ENCODE measurements at regions not wholly inside any gene's neighbourhood (a gene's known extent, or its start where the extent isn't known, plus 50 kb on each side); places are given as distances from the start of the nearest gene placed in this dataset.
A peak's percentile ranks its signal among the peaks of the same experiment; 100 is the strongest.

DNA sequence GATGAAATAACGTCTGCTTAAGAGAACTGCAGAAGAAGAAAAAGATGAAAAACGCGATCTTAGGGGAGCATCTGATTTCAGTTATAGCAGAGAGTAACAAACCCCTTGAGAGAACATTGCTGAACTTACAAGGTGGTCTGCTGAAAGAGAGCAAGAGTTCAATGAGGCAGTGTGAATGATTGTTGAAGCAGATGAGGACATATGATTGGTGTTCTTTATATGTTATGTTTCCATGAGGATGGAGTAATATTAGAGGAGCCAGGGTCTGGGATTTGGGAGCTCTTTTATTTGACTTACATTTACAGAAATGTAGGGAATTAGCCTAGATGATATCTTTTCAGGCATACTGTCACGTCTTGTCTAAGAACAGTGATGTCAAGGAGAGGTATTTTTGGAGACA lies 1302.0 kb downstream of the KCNT2 start:
- ATAC-seq (no peak), DNase-seq (no peak)
- no peaks in the 10 kb centered on the region for H3K4me1 Mint-ChIP-seq
- H3K27ac Mint-ChIP-seq = no peak overlapping the region
- H3K27me3 Mint-ChIP-seq = no peaks in the 10 kb centered on the region
- H3K9me3 Mint-ChIP-seq = peaks cover 5 to 13% of the 10 kb centered on the region in 2 donors
- no peak overlapping the region for H3K4me3 Mint-ChIP-seq

- H3K27me3 Mint-ChIP-seq = no peaks in the 10 kb centered on the region
- H3K9me3 Mint-ChIP-seq = no peaks in the 10 kb centered on the region
- ATAC-seq (no peak), DNase-seq (no peak)
- no peaks in the 10 kb centered on the region for H3K4me1 Mint-ChIP-seq
- H3K27ac Mint-ChIP-seq = no peak overlapping the region
- no peak overlapping the region for H3K4me3 Mint-ChIP-seq
These were observed 1313.3 kb downstream of the KCNT2 start for GRCh38 chr1:195294911-195295310.

DNA sequence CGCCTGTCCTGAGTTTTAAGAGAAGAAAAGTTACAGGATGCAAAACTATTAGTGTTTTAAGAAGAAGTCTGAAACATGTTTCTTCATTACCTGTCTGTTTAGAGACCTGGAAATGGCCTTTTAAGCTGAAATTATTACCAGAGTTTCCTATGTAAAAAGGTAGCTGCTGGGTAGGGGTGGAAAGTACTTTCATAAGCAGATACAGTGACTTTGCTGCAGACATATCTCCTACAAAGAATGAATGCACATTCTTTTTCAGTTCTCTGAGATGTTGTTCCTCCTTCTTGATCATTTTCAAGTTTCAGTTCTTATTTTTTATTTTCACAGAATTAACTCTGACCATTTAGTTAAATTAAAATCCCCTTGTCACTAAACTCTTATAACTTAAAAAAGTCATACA lies 1329.6 kb downstream of the KCNT2 start:
- no peaks in the 10 kb centered on the region for H3K9me3 Mint-ChIP-seq
- no peak overlapping the region for H3K4me3 Mint-ChIP-seq
- DNase-seq (no peak), ATAC-seq (no peak)
- no peak overlapping the region for H3K27ac Mint-ChIP-seq
- H3K4me1 Mint-ChIP-seq = no peaks in the 10 kb centered on the region
- H3K27me3 Mint-ChIP-seq = no peaks in the 10 kb centered on the region

- H3K27me3 Mint-ChIP-seq = no peaks in the 10 kb centered on the region
- no peak overlapping the region for H3K4me3 Mint-ChIP-seq
These were observed 1332.5 kb downstream of the KCNT2 start for GRCh38 chr1:195275710-195276109.

DNA sequence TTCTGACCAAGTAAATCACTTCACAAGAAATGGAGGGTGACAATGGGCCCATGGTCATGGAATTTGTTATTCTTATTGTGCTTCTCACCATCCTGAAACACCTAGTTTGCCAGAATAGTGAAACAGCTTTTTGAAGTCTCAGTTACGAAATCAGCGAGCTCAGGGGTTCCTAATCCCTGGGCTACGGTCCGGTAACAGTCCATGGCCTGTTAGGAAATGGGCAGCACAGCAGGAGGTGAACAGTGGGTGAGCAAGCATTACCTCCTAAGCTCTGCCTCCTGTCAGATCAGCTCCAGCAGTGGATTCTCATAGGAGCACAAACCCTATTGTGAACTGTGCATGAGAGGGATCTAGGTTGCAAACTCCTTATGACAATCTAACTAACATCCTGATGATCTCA lies 1356.3 kb downstream of the KCNT2 start:
- no peak overlapping the region for H3K27ac Mint-ChIP-seq
- H3K4me1 Mint-ChIP-seq = no peaks in the 10 kb centered on the region
- H3K9me3 Mint-ChIP-seq = peaks cover 0 to 6% of the 10 kb centered on the region in 2 donors
- ATAC-seq (no peak), DNase-seq (no peak)
- H3K27me3 Mint-ChIP-seq = no peaks in the 10 kb centered on the region
- H3K4me3 Mint-ChIP-seq = no peak overlapping the region

More at GRCh38 chr1:195275710-195276109, 1332.5 kb downstream of the KCNT2 start:
- DNase-seq (no peak), ATAC-seq (no peak)
- Mint-ChIP-seq H3K4me1 (no peaks in the 10 kb centered on the region), H3K9me3 (no peaks in the 10 kb centered on the region), H3K27ac (no peak overlapping the region)

DNA sequence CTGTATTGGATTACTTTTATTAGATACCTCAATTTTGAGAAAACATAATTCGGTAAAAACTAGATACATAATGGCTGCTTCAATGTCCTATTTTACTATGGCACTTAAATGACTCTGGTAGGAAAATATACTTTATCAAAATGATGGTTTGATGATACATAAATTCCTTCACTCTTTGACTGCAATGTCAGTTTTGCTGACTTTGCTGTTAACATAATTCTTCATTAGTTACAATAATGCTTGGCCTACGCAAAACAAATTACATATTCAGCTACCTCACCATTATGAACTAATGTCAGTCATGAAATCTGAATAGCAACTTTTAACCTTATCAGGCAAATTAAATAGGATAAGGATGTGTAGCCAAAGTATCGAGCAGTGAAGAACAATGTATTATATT lies 1364.7 kb downstream of the KCNT2 start:
- ATAC-seq (no peak), DNase-seq (no peak)
- no peaks in the 10 kb centered on the region for H3K4me1 Mint-ChIP-seq
- no peak overlapping the region for H3K27ac Mint-ChIP-seq
- H3K4me3 Mint-ChIP-seq = no peak overlapping the region
- H3K27me3 Mint-ChIP-seq = no peaks in the 10 kb centered on the region
- peaks cover 0 to 8% of the 10 kb centered on the region in 2 donors for H3K9me3 Mint-ChIP-seq

DNA sequence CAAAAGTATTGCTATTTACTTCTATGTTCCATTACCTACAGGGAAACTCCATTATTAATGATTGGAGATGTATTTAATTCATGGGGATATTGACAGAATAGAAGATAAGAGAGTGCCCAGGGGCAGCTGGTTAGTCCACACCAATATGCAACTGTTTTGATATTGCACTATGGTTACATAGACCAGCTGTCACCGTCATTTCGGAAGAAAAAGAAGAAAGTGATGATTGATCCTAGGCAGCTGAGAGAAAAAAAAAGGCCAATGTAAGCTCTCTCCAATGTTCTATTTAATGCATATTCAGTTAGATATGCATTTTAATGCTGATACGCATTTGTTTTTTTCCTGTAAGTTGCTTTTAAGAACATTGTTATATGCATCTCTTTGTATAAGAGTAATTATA lies 1367.2 kb downstream of the KCNT2 start:
- DNase-seq (no peak), ATAC-seq (no peak)
- Mint-ChIP-seq H3K4me1 (no peaks in the 10 kb centered on the region), H3K27me3 (no peaks in the 10 kb centered on the region), H3K9me3 (peaks cover 0 to 8% of the 10 kb centered on the region in 2 donors), H3K4me3 (no peak overlapping the region), H3K27ac (no peak overlapping the region)

GRCh38 chr1:195238313-195238712 lies 1369.9 kb downstream of the KCNT2 start:
- ATAC-seq = no peak
- H3K4me1 Mint-ChIP-seq = no peaks in the 10 kb centered on the region
- no peaks in the 10 kb centered on the region for H3K27me3 Mint-ChIP-seq
- DNase-seq = no peak
- no peak overlapping the region for H3K4me3 Mint-ChIP-seq
- peaks cover 0 to 8% of the 10 kb centered on the region in 2 donors for H3K9me3 Mint-ChIP-seq
- H3K27ac Mint-ChIP-seq = no peak overlapping the region

DNA sequence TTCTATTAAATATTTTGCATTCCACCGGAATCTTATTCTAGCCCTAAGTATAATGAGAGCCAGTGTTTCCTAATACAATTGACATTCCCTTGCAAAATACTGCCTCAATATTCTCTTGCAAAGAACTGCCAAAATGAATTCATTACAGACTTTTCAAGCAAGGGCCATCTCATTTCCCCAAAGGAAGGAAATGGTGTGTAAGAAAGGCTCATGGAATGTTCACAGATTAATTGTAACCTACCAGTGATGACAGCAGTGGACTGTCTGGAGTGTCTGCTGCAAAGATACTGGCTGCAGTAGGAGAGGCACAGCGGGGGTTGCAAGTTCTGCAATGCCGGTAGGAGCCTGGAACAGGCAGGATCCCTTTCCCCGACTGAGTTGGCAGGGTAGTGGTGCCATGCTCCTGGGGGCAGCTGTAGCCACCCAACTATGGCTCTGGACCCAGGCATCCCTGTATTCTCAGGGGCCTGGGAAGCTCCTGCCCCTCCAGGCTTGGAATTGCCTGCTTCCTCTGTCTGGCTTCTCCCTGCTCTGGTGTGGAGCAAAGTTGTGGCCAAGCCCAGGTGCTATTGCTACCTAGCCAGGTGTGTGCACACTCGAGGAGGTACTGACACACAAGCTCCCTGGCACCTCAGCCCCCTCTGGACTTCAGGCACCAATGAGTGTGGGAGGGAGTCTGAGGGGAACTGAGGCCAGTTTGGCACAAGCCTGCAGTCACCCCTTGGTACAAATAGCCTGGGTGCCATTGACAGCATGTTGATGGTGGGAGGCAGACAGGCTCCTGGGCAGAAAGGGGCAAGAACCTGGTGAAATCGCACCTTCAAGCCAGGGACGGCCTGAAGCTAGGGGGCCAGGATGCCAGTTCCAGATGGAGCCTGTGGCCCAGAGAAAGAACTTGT lies 1371.0 kb downstream of the KCNT2 start:
- Mint-ChIP-seq H3K27ac (no peak overlapping the region), H3K4me1 (no peaks in the 10 kb centered on the region), H3K4me3 (no peak overlapping the region), H3K9me3 (peaks cover 0 to 8% of the 10 kb centered on the region in 2 donors), H3K27me3 (no peaks in the 10 kb centered on the region)
- DNase-seq (no peak), ATAC-seq (peak; percentile 28)

DNA sequence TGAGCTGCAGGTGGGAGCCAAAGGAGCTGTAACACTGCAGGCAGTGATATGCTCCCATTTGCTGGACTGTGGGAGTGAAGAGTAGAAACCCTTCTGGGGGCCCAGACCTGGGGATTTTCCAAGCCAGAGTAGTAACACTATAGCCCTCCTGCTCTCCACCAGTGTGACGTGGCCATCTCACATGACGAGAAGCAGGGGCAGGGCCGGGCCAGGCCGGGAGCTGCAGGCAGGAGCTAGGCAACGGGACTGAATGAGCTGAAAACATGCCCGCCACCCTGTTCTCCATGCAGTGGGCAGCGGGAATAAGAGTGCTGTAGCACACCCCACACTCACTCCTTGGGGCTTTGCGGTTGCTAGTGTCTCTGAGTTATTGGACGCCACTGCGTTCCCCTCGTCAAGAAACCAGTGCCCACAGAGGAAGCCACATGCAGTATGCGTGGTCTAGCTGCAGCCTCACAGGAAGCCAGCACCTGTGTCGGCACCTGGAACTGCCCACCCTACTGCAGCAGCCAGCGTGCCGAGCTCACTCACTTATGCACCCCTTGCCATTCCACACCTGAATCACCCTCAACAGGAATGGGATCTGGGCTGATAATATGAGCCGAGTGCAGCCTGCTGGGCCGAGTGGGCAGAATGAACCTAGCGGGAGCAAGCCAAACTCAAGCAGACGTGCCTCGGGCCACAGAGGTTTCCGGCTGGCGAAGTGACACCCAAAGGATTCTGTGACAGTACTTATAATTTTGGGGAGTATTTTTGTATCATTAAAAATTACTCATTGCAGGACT lies 1389.6 kb downstream of the KCNT2 start:
- Mint-ChIP-seq H3K4me1 (no peaks in the 10 kb centered on the region), H3K4me3 (no peak overlapping the region), H3K9me3 (peaks cover 5 to 12% of the 10 kb centered on the region in 2 donors), H3K27me3 (no peaks in the 10 kb centered on the region), H3K27ac (no peak overlapping the region)
- no peak for DNase-seq
- no peak for ATAC-seq

DNA sequence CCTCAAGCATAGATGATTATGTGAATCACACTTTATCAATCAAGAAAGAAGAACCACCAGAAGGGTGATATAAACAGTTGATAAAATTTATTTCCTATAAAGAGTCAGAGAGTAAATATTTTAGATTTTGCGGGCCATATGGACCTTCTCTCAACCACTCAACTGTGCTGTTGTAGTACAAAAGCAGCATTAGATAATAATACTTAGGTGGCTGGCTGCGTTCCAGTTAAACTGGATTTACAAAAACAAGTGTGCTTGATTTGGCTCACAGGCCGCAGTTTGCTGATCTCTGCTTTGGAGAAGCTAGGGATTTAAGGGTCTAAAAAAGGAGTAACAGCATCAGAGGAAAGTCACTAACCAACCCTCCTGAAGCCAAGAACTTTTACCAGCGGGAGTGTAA lies 1406.0 kb downstream of the KCNT2 start:
- Mint-ChIP-seq H3K9me3 (peaks cover 0 to 2% of the 10 kb centered on the region in 2 donors), H3K27me3 (no peaks in the 10 kb centered on the region)
- no peak for ATAC-seq

DNA sequence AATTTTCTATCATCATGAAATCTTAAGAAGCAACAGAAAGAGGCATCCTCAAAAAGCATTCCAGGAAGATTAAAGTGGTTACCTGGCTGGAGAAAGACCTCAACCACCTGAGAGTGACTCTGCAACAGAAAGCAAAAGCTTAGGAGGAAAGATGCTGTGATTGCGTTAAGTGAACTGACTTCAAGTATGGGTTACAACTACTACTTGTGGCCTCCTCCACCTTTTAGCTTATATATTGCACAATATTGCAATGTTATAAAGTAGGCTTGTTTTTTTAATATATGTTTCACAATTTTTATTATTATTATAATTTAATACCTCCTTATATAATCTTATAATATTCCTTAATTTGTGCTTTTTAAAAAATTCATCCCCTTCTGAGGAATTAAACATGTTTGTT lies 1407.5 kb downstream of the KCNT2 start:
- no peaks in the 10 kb centered on the region for H3K9me3 Mint-ChIP-seq
- ATAC-seq (no peak), DNase-seq (no peak)
- no peak overlapping the region for H3K4me3 Mint-ChIP-seq
- H3K27ac Mint-ChIP-seq = no peak overlapping the region
- no peaks in the 10 kb centered on the region for H3K27me3 Mint-ChIP-seq
- H3K4me1 Mint-ChIP-seq = no peaks in the 10 kb centered on the region

More for the DNA sequence above, 1406.0 kb downstream of the KCNT2 start:
- Mint-ChIP-seq H3K4me3 (no peak overlapping the region), H3K4me1 (no peaks in the 10 kb centered on the region), H3K27ac (no peak overlapping the region)
- DNase-seq = no peak

- Mint-ChIP-seq H3K4me1 (no peaks in the 10 kb centered on the region), H3K27ac (no peak overlapping the region), H3K4me3 (no peak overlapping the region), H3K9me3 (peaks cover 0 to 5% of the 10 kb centered on the region in 2 donors), H3K27me3 (no peaks in the 10 kb centered on the region)
- DNase-seq (no peak), ATAC-seq (no peak)
These were observed 1411.1 kb downstream of the KCNT2 start for GRCh38 chr1:195197116-195197515.

GRCh38 chr1:195195423-195196057 lies 1412.7 kb downstream of the KCNT2 start:
- Mint-ChIP-seq H3K4me3 (no peak overlapping the region), H3K4me1 (no peaks in the 10 kb centered on the region), H3K27ac (no peak overlapping the region), H3K27me3 (no peaks in the 10 kb centered on the region), H3K9me3 (peaks cover 5 to 10% of the 10 kb centered on the region in 2 donors)
- DNase-seq = peak in 1 of 2 donors; percentile 25
- peak; percentile 96 for ATAC-seq

DNA sequence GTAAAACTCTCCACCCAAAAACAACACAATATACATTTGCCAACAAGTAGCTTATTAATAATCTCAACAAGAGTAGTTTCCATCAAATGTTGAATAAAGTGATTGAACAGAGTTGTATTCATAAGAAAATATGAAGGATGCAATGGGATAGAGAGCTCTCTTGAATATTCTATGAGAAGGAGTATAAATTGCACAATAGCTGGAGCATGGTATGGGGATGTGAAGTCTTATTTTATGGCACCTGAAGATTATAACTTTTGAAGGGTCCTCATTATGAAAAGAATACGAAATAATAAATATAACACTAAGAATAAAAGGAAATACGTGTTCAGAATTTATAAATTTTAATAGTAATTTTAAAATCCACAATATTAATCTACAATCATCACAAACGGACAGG lies 1415.1 kb downstream of the KCNT2 start:
- H3K27ac Mint-ChIP-seq = no peak overlapping the region
- DNase-seq (no peak), ATAC-seq (no peak)
- H3K4me1 Mint-ChIP-seq = no peaks in the 10 kb centered on the region
- peaks cover 5 to 11% of the 10 kb centered on the region in 2 donors for H3K9me3 Mint-ChIP-seq
- no peaks in the 10 kb centered on the region for H3K27me3 Mint-ChIP-seq
- H3K4me3 Mint-ChIP-seq = no peak overlapping the region

GRCh38 chr1:195188821-195189220 lies 1419.4 kb downstream of the KCNT2 start:
- Mint-ChIP-seq H3K27ac (no peak overlapping the region), H3K4me1 (no peaks in the 10 kb centered on the region), H3K4me3 (no peak overlapping the region), H3K27me3 (no peaks in the 10 kb centered on the region), H3K9me3 (peaks cover 0 to 11% of the 10 kb centered on the region in 2 donors)
- DNase-seq (no peak), ATAC-seq (no peak)
